M059J (cell line): ENCODE measurements at regions not wholly inside any gene's neighbourhood (a gene's known extent, or its start where the extent isn't known, plus 50 kb on each side); places are given as distances from the start of the nearest gene placed in this dataset.
"Not testable (repeated sequence)": the region's sequence is repeated elsewhere in the genome, so short reads cannot be mapped to it uniquely, and the experiment has no call there.

Source experiments
- DNase-seq: peaks from one replicate; pipeline ENCODE4 v3.0.0-alpha.2; 2012; ENCODE audit warnings: low read depth

DNA sequence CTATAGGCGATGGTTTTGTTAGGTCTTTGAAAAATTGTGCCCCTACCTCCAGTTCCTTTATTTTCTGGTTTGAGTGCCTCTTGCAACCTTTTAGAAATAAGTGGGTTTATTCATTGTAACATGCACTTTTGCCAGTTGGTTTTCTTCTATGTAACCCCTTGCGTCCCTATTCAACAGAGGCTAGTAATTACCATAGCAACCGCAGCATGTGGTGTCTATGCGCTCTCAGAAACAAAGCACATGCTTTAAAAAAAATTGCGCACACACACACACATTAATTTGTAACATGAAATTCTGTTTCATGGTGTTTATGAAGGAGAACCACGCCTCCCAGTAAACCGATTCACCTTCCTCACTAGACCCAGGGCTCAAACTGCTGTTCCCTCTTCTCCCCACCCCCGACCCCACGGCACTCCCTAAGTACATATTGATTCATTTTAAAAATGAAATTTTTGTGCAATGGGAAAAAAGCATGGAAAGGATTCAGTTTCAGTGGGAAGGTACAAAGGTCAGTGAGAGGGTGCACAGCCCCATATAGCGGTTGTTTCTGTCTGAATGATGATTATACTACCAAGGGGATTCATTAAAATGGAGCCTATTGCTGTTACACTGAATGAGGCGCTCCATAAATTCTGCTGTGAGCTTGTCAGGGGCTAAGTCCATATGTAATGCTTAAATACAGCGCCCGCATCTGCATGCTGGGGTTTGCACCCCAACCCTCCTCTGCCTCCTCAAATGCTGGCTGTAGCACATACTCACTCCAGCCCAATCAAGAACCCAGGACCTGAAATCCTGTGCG lies 206.9 kb downstream of the ICOS start:
- DNase-seq, result no peak

DNA sequence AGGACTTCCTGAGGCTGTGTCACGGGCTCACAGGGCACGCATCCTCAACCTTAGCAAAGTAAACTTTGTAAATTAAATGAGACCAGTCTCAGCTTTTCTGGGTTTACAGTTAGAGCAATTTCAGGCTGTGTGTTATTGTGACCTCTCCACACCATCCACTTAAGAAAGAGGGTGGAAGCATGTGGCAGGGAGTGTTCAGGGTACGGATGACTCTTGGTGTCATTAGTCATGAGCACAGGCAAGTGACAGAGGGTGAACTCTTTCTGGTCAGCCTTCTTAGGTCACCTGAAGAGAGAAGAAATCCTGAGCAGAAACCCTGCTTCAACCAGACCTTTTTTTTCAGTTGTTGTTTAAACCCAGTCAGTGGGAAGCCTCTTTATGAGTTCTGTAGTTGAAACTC lies 207.9 kb downstream of the ICOS start:
- DNase-seq, result no peak

GRCh38 chr2:204145263-204145751 lies 208.7 kb downstream of the ICOS start:
- DNase-seq, result peak; percentile 56

- no peak for DNase-seq
These were observed 209.2 kb downstream of the ICOS start for GRCh38 chr2:204145791-204146190.

DNA sequence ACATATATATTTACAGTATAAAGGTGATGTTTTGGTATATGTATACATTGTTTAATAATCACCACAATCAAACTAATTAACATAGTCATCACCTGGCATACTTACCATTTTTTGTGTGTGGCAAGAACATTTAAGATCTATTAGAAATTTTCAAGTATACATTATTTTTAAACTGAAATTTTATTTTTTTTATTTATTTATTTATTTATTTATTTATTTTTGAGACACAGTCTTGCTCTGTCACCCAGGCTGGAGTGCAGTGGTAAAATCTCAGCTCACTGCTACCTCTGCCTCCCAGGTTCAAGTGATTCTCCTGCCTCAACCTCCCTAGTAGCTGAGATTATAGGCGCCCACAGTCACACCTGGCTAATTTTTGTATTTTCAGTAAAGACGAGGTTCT lies 210.5 kb downstream of the ICOS start:
- not testable (repeated sequence) for DNase-seq

GRCh38 chr2:204150721-204151120 lies 214.2 kb downstream of the ICOS start:
- no peak for DNase-seq

- DNase-seq, result peak; percentile 8
These were observed 216.1 kb downstream of the ICOS start for GRCh38 chr2:204152616-204153015.

DNA sequence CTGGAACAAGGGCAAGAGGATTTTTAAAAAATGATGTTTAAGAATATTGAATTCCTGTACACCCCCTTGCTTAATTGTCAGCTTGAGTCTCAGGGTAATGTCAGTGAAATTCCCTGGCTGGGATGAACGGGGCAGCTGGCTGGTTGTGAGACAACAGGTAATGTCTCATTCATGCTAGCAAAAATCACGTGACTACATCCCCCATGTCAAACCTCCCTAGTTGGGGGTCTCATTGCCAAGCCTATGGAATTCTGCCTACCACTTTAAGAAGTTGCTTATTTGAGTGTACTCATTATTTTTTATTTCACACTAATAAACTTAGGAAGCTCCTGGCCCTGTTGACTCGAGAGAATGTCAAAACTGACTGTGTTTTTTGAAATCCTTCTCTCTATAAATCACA lies 218.3 kb downstream of the ICOS start:
- no peak for DNase-seq

- no peak for DNase-seq
These were observed 219.9 kb downstream of the ICOS start for GRCh38 chr2:204156456-204156855.

GRCh38 chr2:204157684-204158083 lies 221.1 kb downstream of the ICOS start:
- no peak for DNase-seq

- no peak for DNase-seq
These were observed 223.0 kb downstream of the ICOS start for GRCh38 chr2:204159526-204159925.

GRCh38 chr2:204160989-204161388 lies 224.4 kb downstream of the ICOS start:
- DNase-seq, result no peak

DNA sequence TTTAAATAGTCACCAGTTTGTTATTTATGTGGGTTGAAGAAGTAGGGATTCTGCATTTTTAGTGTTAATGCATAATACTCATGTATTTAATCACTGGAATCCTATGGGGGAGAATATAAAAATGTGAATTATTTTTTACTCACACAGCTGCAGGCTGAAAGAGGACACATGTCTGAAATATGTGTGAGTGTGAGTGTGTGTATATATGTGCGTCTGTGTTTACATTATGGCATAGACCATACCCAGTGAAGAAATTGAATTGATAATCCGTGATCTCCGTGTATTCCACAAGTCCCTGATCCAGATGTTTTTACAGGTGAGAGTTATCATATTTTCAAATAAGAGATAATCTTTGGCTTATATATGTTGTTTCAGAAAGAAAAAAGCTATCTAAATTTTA lies 225.3 kb downstream of the ICOS start:
- DNase-seq, result no peak

DNA sequence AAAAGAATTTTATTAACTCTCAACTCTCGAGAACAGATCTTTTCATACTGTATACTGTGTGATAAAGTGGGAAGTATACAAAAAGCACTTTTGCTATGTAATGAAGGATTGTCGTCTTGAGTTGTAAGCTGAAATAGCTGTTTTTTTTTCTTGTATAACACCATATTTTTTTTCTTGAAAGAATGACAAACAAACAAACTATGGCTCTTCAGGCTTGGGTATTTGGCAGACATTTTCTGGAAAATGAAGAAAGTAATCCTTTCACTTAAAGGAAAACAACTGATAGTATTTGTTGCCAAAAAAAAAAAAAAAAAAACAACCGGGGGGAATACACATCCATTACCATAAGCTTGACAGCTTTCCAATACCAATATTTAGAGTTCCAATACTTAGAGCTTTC lies 230.4 kb downstream of the ICOS start:
- no peak for DNase-seq

- DNase-seq, result not testable (repeated sequence)
These were observed 231.1 kb downstream of the ICOS start for GRCh38 chr2:204167670-204168069.

DNA sequence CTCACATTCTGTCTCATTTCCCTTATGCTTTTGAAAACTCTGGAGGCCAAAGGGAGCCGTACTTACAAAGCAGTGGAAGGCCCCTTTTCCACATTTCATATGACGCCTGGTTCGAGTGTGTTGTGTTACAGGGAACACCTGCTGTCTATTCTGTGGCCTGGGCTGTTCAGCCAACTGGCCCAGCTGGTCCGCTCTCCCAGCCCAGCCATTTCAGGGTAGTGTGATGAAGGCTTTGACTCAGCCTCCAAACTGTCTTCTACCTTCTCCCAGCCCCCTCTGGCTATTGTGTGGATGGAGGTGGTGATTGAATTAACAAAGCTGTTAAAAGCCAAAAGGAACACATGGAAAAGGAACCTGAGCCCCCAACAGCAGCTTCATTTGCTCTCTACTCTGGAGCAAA lies 233.8 kb downstream of the ICOS start:
- no peak for DNase-seq

DNA sequence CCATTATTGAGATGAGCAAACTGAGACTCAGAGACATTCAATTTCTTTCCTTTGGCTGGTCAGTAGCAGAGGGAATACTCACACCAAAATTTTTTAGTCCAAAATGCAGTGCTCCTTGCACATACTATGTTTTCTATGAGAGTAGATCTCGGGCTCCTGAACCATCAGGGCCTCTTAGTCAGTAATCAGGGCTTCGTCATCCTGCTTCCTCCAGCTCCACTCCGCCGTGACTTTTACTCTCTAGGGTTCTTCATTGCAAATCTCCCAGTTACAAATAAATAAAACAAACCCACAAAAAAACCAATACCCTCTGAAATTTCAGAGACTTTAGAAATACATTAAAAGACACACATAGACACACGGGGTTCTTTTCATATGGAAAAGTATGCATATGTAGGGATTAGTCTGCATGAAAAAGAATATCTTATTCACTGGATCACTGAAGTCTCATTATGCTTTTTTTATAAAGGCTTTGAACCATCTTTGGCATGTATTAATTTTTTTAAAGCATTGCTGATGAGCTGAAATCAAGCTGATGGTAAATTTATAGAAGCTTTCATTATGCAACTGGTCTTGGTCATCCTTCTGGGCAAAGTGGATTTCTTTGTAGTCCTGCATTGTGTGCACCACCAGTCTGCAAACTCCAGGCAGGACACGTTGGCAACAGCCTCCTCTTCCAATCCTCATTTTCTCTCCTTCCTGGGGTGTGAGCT lies 235.0 kb downstream of the ICOS start:
- no peak for DNase-seq

DNA sequence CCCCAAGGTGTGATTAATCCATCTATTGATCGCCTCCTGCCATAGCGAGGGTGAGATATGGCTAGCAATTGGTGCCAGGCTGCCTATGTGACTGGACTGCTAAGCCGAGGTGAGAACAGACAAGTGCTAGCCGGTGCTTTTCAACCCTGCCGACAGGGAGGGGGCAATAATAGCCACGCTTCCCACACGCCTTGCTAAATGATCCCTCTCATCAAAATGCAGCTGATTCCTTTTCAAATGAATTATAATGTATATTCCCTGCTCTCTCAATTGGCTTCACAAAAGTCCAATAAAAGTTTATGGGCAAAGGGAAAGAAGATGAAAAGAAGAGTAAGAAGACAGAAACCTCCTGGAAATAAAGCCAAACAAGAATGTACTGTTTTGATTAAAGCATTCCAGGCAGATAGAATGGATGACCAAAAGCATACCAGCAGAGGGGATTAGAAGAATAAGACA lies 235.6 kb downstream of the ICOS start:
- DNase-seq, result no peak

DNA sequence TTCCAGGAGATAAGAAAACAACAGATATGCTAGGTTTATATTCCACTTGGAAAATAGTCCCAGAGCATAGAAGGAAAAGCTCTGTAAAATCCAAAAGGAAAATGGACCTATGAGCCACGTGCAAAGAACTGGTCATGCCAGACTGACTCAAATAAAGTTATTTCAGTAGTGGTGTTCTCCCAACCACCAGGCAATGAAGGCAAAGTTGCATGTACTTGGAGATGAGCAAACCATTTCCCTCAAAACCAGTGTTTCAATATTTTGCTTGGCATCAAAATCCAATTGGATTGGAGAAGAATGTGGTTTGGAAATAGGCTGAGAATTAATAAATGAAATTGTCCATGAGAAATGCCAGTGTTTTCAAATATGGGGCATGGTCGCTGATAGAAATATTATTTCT lies 237.5 kb downstream of the ICOS start:
- no peak for DNase-seq

DNA sequence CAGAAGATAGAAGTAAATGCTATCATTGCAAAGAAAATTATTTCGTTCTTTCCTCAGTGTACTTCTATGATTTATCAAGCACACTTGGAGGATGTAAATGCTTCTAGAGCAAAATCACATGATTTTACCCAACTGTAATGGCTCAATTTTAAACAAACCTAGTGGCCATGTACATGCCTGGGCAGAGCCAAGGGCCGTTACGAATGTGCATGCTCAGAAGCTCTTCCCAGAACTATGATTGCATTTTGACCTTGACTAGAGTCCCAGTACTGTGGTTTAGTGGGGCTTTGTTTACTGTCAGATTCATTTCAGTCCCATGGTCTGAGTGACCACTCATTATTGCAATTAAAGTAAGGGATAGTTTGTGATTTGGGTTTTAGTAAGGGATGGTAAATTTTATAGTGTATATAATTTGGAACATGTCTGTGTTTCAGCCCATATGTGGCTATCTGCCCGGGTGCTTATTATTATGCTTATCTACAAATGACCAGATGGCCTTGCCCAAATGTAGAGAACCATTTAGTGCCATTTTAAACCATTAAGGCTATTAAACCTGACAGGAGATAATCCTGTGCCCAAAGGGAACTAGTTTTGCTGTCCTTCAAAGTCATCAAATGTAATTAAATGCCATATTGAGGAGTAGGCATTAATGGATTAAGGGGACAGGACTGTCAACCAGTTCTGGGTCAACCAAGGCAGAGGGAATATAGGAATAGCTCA lies 239.1 kb downstream of the ICOS start:
- DNase-seq, result no peak

GRCh38 chr2:204176306-204176705 lies 239.7 kb downstream of the ICOS start:
- no peak for DNase-seq

GRCh38 chr2:204177251-204177976 lies 240.9 kb downstream of the ICOS start:
- no peak for DNase-seq
